Lower leg skin (tissue), 4 donors: ENCODE measurements at regions not wholly inside any gene's neighbourhood (a gene's known extent, or its start where the extent isn't known, plus 50 kb on each side); places are given as distances from the start of the nearest gene placed in this dataset.

ENCODE experiments used
- DNase-seq, 2 donors: peaks; one replicate each; pipeline ENCODE4 v3.0.0-alpha.2; 2019; ENCODE audit warnings: low spot score in 2 of 2
- H3K4me3 ChIP-seq: fragments of 200-600 bp; sonication (generic); 2 replicates; pipeline ENCODE4 v1.5.1; 2017; ENCODE audit warnings: mild to moderate bottlenecking, low read depth; ENCODE audit not compliant: poor library complexity, severe bottlenecking
- CTCF ChIP-seq, 3 donors: fragments of 450-650 bp; IDR thresholded peaks; one replicate each; pipeline ENCODE4 v1.5.1; 2016; ENCODE audit warnings: antibody characterized with exemption in 3 of 3, mild to moderate bottlenecking in 3 of 3, moderate library complexity in 2 of 3
- POLR2A ChIP-seq, 2 donors: fragments of 450-650 bp; IDR thresholded peaks; one replicate each; pipeline ENCODE4 v1.6.1; 2016 to 2017; ENCODE audit warnings: antibody characterized with exemption in 2 of 2, mild to moderate bottlenecking in 1 of 2, moderate library complexity in 1 of 2
- WGBS, 2 donors: methylation state at CpG; one replicate each; pipeline ENCODE4 v1.1.5; 2018; 5-methylcytosine and 5-hydroxymethylcytosine counted together
- intact Hi-C: fragments of 100-400 bp; cut with DNase I; formaldehyde crosslinking; loops from one replicate; pipeline ENCODE4 v1.15.0; 2023; ENCODE audit warnings: low total_unique reads

- no peak overlapping the region for H3K4me3 ChIP-seq
- WGBS, 2 donors, result 92 to 99% methylated on average over 2 of the region's 2 CpGs
- TF ChIP-seq POLR2A (IDR thresholded peaks at IDR 0.05) (no peak), CTCF (IDR thresholded peaks at IDR 0.05) (no peak)
- intact Hi-C loops, result no loop called here
- DNase-seq, result no peak
Observed at GRCh38 chr11:109027851-109028250, 363.0 kb downstream of the DDX10 start.

- H3K4me3 ChIP-seq, result no peak overlapping the region
- DNase-seq, result no peak
- intact Hi-C loops, result no loop called here
- WGBS, 2 donors, result 67 to 69% methylated on average over 5 of the region's 5 CpGs
- TF ChIP-seq CTCF (IDR thresholded peaks at IDR 0.05), result no peak
- TF ChIP-seq POLR2A (IDR thresholded peaks at IDR 0.05), result no peak
Observed at GRCh38 chr11:109029927-109030326, 365.1 kb downstream of the DDX10 start.

- no peak overlapping the region for H3K4me3 ChIP-seq
- TF ChIP-seq POLR2A (IDR thresholded peaks at IDR 0.05), result no peak
- no peak for TF ChIP-seq CTCF (IDR thresholded peaks at IDR 0.05)
- no peak for DNase-seq
- 74 to 85% methylated on average over 2 of the region's 2 CpGs for whole genome bisulfite sequencing, 2 donors
- intact Hi-C loops, result no loop called here
Observed at GRCh38 chr11:109033627-109034338, 368.9 kb downstream of the DDX10 start.

GRCh38 chr11:109034339-109034696 is 369.4 kb downstream of the DDX10 start:
- TF ChIP-seq CTCF (IDR thresholded peaks at IDR 0.05) (no peak), POLR2A (IDR thresholded peaks at IDR 0.05) (no peak)
- WGBS, 2 donors, result 89 to 92% methylated on average over 1 of the region's 1 CpG
- intact Hi-C loops, result no loop called here
- H3K4me3 ChIP-seq, result no peak overlapping the region
- DNase-seq, result no peak

- DNase-seq, result no peak
- intact Hi-C loops, result no loop called here
- WGBS, 2 donors, result 82 to 86% methylated on average over 1 of the region's 1 CpG
Observed at GRCh38 chr11:109035284-109035683, 370.4 kb downstream of the DDX10 start.

More at GRCh38 chr11:109035284-109035683, 370.4 kb downstream of the DDX10 start:
- H3K4me3 ChIP-seq, result no peak overlapping the region
- TF ChIP-seq POLR2A (IDR thresholded peaks at IDR 0.05) (no peak), CTCF (IDR thresholded peaks at IDR 0.05) (no peak)
